HepG2 (cell line): ENCODE measurements at regions not wholly inside any gene's neighbourhood (a gene's known extent, or its start where the extent isn't known, plus 50 kb on each side); places are given as distances from the start of the nearest gene placed in this dataset.

Source experiments
- ATAC-seq: fragments of 200-7000 bp; cut with Tn5 transposase; 3 replicates; pipeline ENCODE4 v1.9.1; 2020; ENCODE audit warnings: mild to moderate bottlenecking, moderate library complexity
- BruUV-seq: library from RNA; stranded (reverse); fragments of 400-500 nt; replicated peaks from 2 replicates; lab custom pipeline; 2021; lab: Mats Ljungman, UMichigan
- CTCF ChIA-PET: fragments of 300-600 bp; formaldehyde crosslinking; extraction: SDS; loops from one replicate; lab custom pipeline; 2021; ENCODE audit warnings: low total read pairs, inconsistent platforms, low intra/inter-chr PET ratio; lab: Yijun Ruan, JAX
- POLR2A ChIA-PET: fragments of 350-600 bp; sonication (Branson Sonifier 250); formaldehyde crosslinking; loops from one replicate; lab custom pipeline; 2020; ENCODE audit warnings: antibody characterized with exemption, inconsistent platforms; lab: Yijun Ruan, JAX
- DNase-seq: peaks from one replicate; pipeline ENCODE4 v3.0.0-alpha.2; 2015; ENCODE audit warnings: low spot score
- FAIRE-seq: peaks from 3 replicates; lab custom pipeline; 2011; peaks lifted over from hg19 to GRCh38; lab: Jason Lieb, UNC
- H2AFZ ChIP-seq: one replicate; pipeline ENCODE4 v1.6.1; 2011; ENCODE audit warnings: low read length, inconsistent platforms
- H3K27ac ChIP-seq: fragments of 300-600 bp; 3 replicates; pipeline ENCODE4 v1.8.0; 2011; ENCODE audit warnings: mixed run types, mild to moderate bottlenecking, mixed read lengths, low read length, inconsistent platforms; ENCODE audit not compliant: insufficient read depth; ENCODE audit errors: extremely low read length
- H3K27me3 ChIP-seq, 2 experiments: fragments of 200-600 bp in 1 of 2; 2 replicates in 1 of 2; 3 replicates in 1 of 2; pipeline versions ENCODE4 v1.6.0 to v1.8.0; 2011; ENCODE audit warnings: low read length in 2 of 2, mild to moderate bottlenecking in 2 of 2, moderate library complexity in 2 of 2, inconsistent platforms in 1 of 2; ENCODE audit not compliant: insufficient read depth in 2 of 2, control insufficient read depth in 1 of 2
- H3K36me3 ChIP-seq, 2 experiments: fragments of 200-600 bp in 1 of 2; replicated peaks in 1 of 2; 2 replicates in 1 of 2; 3 replicates in 1 of 2; pipeline versions ENCODE4 v1.5.1 to v1.8.0; 2011; ENCODE audit warnings: low read length in 2 of 2, inconsistent platforms in 1 of 2; ENCODE audit not compliant: insufficient read depth in 2 of 2, control insufficient read depth in 1 of 2
- H3K4me1 ChIP-seq: 2 replicates; pipeline ENCODE4 v1.5.1; 2012; ENCODE audit warnings: low read length, inconsistent platforms; ENCODE audit not compliant: insufficient read depth
- H3K4me2 ChIP-seq: 2 replicates; pipeline ENCODE4 v1.6.0; 2011; ENCODE audit warnings: low read depth, low read length, inconsistent platforms
- H3K4me3 ChIP-seq, 3 experiments: fragments of 200-600 bp in 1 of 3; sonication (generic), shearing (Covaris generic) in 1 of 3; replicated peaks in 1 of 3; 2 replicates each; pipeline ENCODE4 v1.5.1; 2011 to 2016; ENCODE audit warnings: low read length in 3 of 3, inconsistent platforms in 2 of 3, low read depth in 2 of 3, mild to moderate bottlenecking in 2 of 3, control low read depth in 1 of 3, mixed read lengths in 1 of 3; ENCODE audit not compliant: insufficient read depth in 1 of 3
- H3K79me2 ChIP-seq: one replicate; pipeline ENCODE4 v1.6.1; 2011; ENCODE audit warnings: low read length, inconsistent platforms; ENCODE audit not compliant: insufficient read depth
- H3K9ac ChIP-seq: 2 replicates; pipeline ENCODE4 v1.6.0; 2011; ENCODE audit warnings: mild to moderate bottlenecking, low read depth, low read length, inconsistent platforms; ENCODE audit not compliant: insufficient read depth
- H3K9me3 ChIP-seq: 2 replicates; pipeline ENCODE4 v1.5.1; 2012; ENCODE audit warnings: mild to moderate bottlenecking, low read length
- H4K20me1 ChIP-seq: 2 replicates; pipeline ENCODE4 v1.6.0; 2011; ENCODE audit warnings: inconsistent platforms, mild to moderate bottlenecking, low read length, moderate library complexity; ENCODE audit not compliant: insufficient read depth
- CBX1 ChIP-seq: IDR thresholded peaks from one replicate; pipeline ENCODE4 v1.6.1; 2016; ENCODE audit warnings: antibody characterized with exemption, low read depth
- E2F5 ChIP-seq: sonication (generic); formaldehyde crosslinking; conservative IDR thresholded peaks from 2 replicates; pipeline ENCODE4 v1.4.0; 2020; ENCODE audit warnings: missing genetic modification reagents
- MEIS2 ChIP-seq: sonication (generic); formaldehyde crosslinking; IDR thresholded peaks from 2 replicates; pipeline ENCODE4 v1.9.0; 2021; ENCODE audit warnings: mild to moderate bottlenecking, missing genetic modification reagents
- MYC ChIP-seq: sonication (generic); formaldehyde crosslinking; IDR thresholded peaks from 2 replicates; pipeline ENCODE4 v1.9.0; 2021; ENCODE audit warnings: missing genetic modification reagents, borderline replicate concordance
- POLR2A ChIP-seq, 2 experiments: IDR thresholded peaks; 2 replicates each; pipeline ENCODE4 v1.6.1; 2011; ENCODE audit warnings: low read depth in 2 of 2, low read length in 2 of 2, mild to moderate bottlenecking in 1 of 2, moderate library complexity in 1 of 2; ENCODE audit not compliant: insufficient read depth in 1 of 2
- POLR2AphosphoS2 ChIP-seq: IDR thresholded peaks from 2 replicates; pipeline ENCODE4 v1.6.1; 2011; ENCODE audit warnings: low read depth, low read length, improper control_type of control experiment
- ZNF292 ChIP-seq: sonication (generic); formaldehyde crosslinking; IDR thresholded peaks from 2 replicates; pipeline ENCODE4 v1.8.1; 2022; ENCODE audit warnings: mild to moderate bottlenecking, low read depth, missing genetic modification reagents, borderline replicate concordance
- ZNF451 ChIP-seq: sonication (generic); formaldehyde crosslinking; IDR thresholded peaks from 2 replicates; pipeline ENCODE4 v1.5.0; 2020; ENCODE audit warnings: mild to moderate bottlenecking, missing genetic modification reagents
- WGBS: methylation state at CpG from one replicate; pipeline ENCODE4 v1.1.6; 2017; ENCODE audit warnings: low lambda C conversion rate; 5-methylcytosine and 5-hydroxymethylcytosine counted together
- in situ Hi-C: cut with HindIII; loops from 2 replicates; pipeline ENCODE4 v1.10.0; 2017; ENCODE audit warnings: low pct_unique_long_range_greater_than_20kb; ENCODE audit not compliant: extremely low pct_ligation_motif_present
- intact Hi-C: fragments of 100-400 bp; cut with micrococcal nuclease; formaldehyde crosslinking; loops from one replicate; pipeline ENCODE4 v1.10.0; 2022; ENCODE audit not compliant: unreplicated experiment
- TF ChIP-seq, protein P1 (sequence below): sonication (generic); formaldehyde crosslinking; IDR thresholded peaks from 2 replicates; pipeline ENCODE4 v1.5.0; 2020; ENCODE audit warnings: missing genetic modification reagents, mild to moderate bottlenecking, borderline replicate concordance
- TF ChIP-seq, protein P2 (sequence below): sonication (generic); formaldehyde crosslinking; IDR thresholded peaks from 2 replicates; pipeline ENCODE4 v1.4.0; 2020; ENCODE audit warnings: missing genetic modification reagents, mild to moderate bottlenecking, borderline replicate concordance

DNA sequence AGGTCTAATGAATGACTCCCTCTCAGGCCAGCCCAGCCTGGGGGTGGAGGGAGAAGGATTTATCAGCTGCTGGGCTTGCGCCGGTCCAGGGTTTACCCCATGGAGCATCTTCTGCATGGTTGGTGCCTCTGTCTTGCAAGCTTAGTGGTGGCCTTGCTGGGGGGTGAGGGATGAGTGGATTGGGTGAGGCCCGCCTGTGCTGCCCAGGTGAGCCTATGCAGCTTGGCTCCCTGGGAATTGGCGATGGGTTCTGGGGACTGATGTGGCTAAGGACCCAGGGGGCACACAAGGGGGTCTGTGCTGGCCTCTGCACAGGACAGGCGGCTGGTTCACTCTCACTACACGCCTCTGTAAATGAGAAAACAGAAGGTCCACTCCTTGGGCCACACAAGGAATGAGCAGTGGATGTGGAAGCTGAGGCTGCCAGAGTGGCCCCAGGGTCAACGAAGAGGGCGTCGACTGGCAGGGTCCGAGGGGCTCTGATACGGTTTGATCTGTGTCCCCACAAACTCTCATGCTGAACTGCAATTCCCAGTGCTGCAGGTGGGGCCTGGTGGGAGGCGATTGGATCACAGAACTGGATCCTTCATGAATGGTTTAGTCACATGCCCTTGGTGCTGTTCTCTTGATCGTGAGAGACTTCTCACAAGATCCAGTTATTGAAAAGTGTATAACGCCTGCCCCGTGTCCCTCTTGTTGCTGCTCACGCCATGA, 151.6 kb upstream of the HDAC4 start (continued):
- no peak for TF ChIP-seq MYC (CRISPR knock-in tag)
- TF ChIP-seq, protein P1, sequence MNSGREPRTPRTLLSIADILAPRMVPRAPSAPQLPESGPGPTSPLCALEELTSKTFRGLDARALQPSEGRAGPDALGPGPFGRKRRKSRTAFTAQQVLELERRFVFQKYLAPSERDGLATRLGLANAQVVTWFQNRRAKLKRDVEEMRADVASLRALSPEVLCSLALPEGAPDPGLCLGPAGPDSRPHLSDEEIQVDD (CRISPR knock-in tag) = no peak
- no peak for TF ChIP-seq CBX1
- TF ChIP-seq ZNF292 (CRISPR knock-in tag) = no peak
- TF ChIP-seq E2F5 (CRISPR knock-in tag) = no peak
- TF ChIP-seq MEIS2 (CRISPR knock-in tag) = no peak
- no peak for TF ChIP-seq POLR2A (IDR thresholded peaks at IDR 0.05; ENCODE audit: insufficient read depth in 1 of 2, low read depth in 2 of 2, low read length in 2 of 2)
- no peak for TF ChIP-seq POLR2AphosphoS2
- TF ChIP-seq, protein P2, sequence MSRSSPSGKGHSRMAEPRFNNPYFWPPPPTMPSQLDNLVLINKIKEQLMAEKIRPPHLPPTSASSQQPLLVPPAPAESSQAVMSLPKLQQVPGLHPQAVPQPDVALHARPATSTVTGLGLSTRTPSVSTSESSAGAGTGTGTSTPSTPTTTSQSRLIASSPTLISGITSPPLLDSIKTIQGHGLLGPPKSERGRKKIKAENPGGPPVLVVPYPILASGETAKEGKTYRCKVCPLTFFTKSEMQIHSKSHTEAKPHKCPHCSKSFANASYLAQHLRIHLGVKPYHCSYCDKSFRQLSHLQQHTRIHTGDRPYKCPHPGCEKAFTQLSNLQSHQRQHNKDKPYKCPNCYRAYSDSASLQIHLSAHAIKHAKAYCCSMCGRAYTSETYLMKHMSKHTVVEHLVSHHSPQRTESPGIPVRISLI (CRISPR knock-in tag) = no peak

DNA sequence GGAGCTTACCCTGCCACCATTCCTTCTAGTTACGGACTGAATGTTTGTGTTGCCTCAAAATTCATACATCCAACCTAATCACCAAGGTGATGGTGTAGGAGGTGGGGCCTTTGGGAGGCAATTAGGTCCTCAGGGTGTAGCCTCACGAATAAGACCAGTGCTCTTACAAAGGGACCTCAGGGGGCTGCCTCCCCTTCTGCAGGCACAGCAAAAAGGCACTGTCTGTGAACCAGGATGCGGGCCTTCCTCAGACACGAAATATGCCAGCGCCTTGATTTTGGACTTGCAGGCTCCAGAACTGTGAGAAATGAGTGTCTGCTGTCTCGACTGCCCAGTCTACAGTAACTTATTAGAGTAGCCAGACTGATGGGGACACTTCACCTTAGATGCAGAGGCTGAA, 150.4 kb upstream of the HDAC4 start:
- in situ Hi-C loops = no loop called here
- FAIRE-seq (no peak), DNase-seq (no peak)
- no peaks in the 10 kb centered on the region for H4K20me1 ChIP-seq
- H2AFZ ChIP-seq = no peak overlapping the region
- no TSS peak for BruUV-seq
- no peak overlapping the region for H3K4me2 ChIP-seq
- 21% methylated on average over 3 of the region's 6 CpGs for WGBS
- H3K4me3 ChIP-seq = no peak overlapping the region
- H3K27ac ChIP-seq = no peak overlapping the region
- no peak overlapping the region for H3K9ac ChIP-seq
- H3K36me3 ChIP-seq = no peaks in the 10 kb centered on the region
- TF ChIP-seq ZNF451 (CRISPR knock-in tag) = no peak
- TF ChIP-seq, all 625 proteins: peak for 0
- Histone ChIP-seq H3K9me3 (no peaks in the 10 kb centered on the region), H3K79me2 (no peaks in the 10 kb centered on the region), H3K27me3 (peaks cover 10 to 70% of the 10 kb centered on the region in 2 experiments; a peak in 4 of 5 replicates), H3K4me1 (no peaks in the 10 kb centered on the region)
- intact Hi-C loops = no loop called here
- ATAC-seq = no peak
- ChIA-PET CTCF (no interaction called here), POLR2A (no interaction called here)
